HUES64 (cell line): ENCODE measurements at regions not wholly inside any gene's neighbourhood (a gene's known extent, or its start where the extent isn't known, plus 50 kb on each side); places are given as distances from the start of the nearest gene placed in this dataset.
"Not testable (repeated sequence)": the region's sequence is repeated elsewhere in the genome, so short reads cannot be mapped to it uniquely, and the experiment has no call there.

ENCODE experiments used
- H3K27ac ChIP-seq: 2 replicates; pipeline ENCODE4 v1.7.0; 2013; ENCODE audit warnings: low read depth, low read length, inconsistent platforms
- H3K27me3 ChIP-seq: 2 replicates; pipeline ENCODE4 v1.6.1; 2013; ENCODE audit warnings: mild to moderate bottlenecking, low read length; ENCODE audit not compliant: insufficient read depth
- H3K36me3 ChIP-seq: 2 replicates; pipeline ENCODE4 v1.6.1; 2013; ENCODE audit warnings: mild to moderate bottlenecking, low read length; ENCODE audit not compliant: insufficient read depth
- H3K4me1 ChIP-seq: 2 replicates; pipeline ENCODE4 v1.6.1; 2013; ENCODE audit warnings: mild to moderate bottlenecking, low read length, moderate library complexity; ENCODE audit not compliant: insufficient read depth
- H3K4me3 ChIP-seq: 2 replicates; pipeline ENCODE4 v1.5.1; 2013; ENCODE audit warnings: mild to moderate bottlenecking, low read length, moderate library complexity
- H3K9ac ChIP-seq: 2 replicates; pipeline ENCODE4 v1.6.1; 2013; ENCODE audit warnings: mild to moderate bottlenecking, low read depth, low read length
- H3K9me3 ChIP-seq: 2 replicates; pipeline ENCODE4 v1.6.1; 2013; ENCODE audit warnings: low read depth, low read length; ENCODE audit not compliant: insufficient read depth
- WGBS: fragments of 150-250, 120-280 bp; methylation state at CpG from one replicate; pipeline ENCODE4 v1.1.7; 2013; ENCODE audit warnings: missing lambda C conversion rate; 5-methylcytosine and 5-hydroxymethylcytosine counted together

- WGBS, result 91% methylated on average over 4 of the region's 4 CpGs
- no peaks in the 10 kb centered on the region for H3K4me1 ChIP-seq
- no peaks in the 10 kb centered on the region for H3K9me3 ChIP-seq
Measured at GRCh38 chr5:66273121-66273520, 129.0 kb downstream of the SREK1 start.

GRCh38 chr5:66276986-66277385, 132.9 kb downstream of the SREK1 start:
- Histone ChIP-seq H3K27ac (no peak overlapping the region), H3K27me3 (no peaks in the 10 kb centered on the region), H3K4me1 (no peaks in the 10 kb centered on the region), H3K36me3 (no peaks in the 10 kb centered on the region), H3K9me3 (no peaks in the 10 kb centered on the region), H3K4me3 (no peak overlapping the region), H3K9ac (no peak overlapping the region)
- WGBS, result 81% methylated on average over 4 of the region's 7 CpGs

More at GRCh38 chr5:66273121-66273520, 129.0 kb downstream of the SREK1 start:
- Histone ChIP-seq H3K9ac (no peak overlapping the region), H3K27me3 (no peaks in the 10 kb centered on the region), H3K36me3 (no peaks in the 10 kb centered on the region), H3K4me3 (no peak overlapping the region), H3K27ac (no peak overlapping the region)

- H3K9ac ChIP-seq, result no peak overlapping the region
- H3K27me3 ChIP-seq, result no peaks in the 10 kb centered on the region
- H3K27ac ChIP-seq, result no peak overlapping the region
- H3K4me1 ChIP-seq, result no peaks in the 10 kb centered on the region
- WGBS, result 98% methylated on average over 2 of the region's 2 CpGs
- H3K36me3 ChIP-seq, result no peaks in the 10 kb centered on the region
- no peaks in the 10 kb centered on the region for H3K9me3 ChIP-seq
- H3K4me3 ChIP-seq, result no peak overlapping the region
Measured at GRCh38 chr5:66277981-66278380, 133.9 kb downstream of the SREK1 start.

- no peak overlapping the region for H3K27ac ChIP-seq
- no peaks in the 10 kb centered on the region for H3K4me1 ChIP-seq
- no peak overlapping the region for H3K4me3 ChIP-seq
- no peaks in the 10 kb centered on the region for H3K9me3 ChIP-seq
- no peaks in the 10 kb centered on the region for H3K36me3 ChIP-seq
- no peak overlapping the region for H3K9ac ChIP-seq
- no peaks in the 10 kb centered on the region for H3K27me3 ChIP-seq
- 91% methylated on average over 4 of the region's 4 CpGs for WGBS
Measured at GRCh38 chr5:66281294-66281693, 137.2 kb downstream of the SREK1 start.

- no peak overlapping the region for H3K27ac ChIP-seq
Measured at GRCh38 chr5:66284588-66285342, 140.7 kb downstream of the SREK1 start.

GRCh38 chr5:66285343-66285922, 141.3 kb downstream of the SREK1 start:
- Histone ChIP-seq H3K27me3 (no peaks in the 10 kb centered on the region), H3K9me3 (no peaks in the 10 kb centered on the region), H3K4me1 (no peaks in the 10 kb centered on the region), H3K36me3 (no peaks in the 10 kb centered on the region), H3K27ac (no peak overlapping the region), H3K4me3 (no peak overlapping the region), H3K9ac (no peak overlapping the region)
- WGBS, result 92% methylated on average over 3 of the region's 3 CpGs

More at GRCh38 chr5:66284588-66285342, 140.7 kb downstream of the SREK1 start:
- no peaks in the 10 kb centered on the region for H3K36me3 ChIP-seq
- H3K4me1 ChIP-seq, result no peaks in the 10 kb centered on the region
- no peak overlapping the region for H3K9ac ChIP-seq
- WGBS, result 93% methylated on average over 2 of the region's 2 CpGs
- H3K27me3 ChIP-seq, result no peaks in the 10 kb centered on the region
- H3K4me3 ChIP-seq, result no peak overlapping the region
- H3K9me3 ChIP-seq, result no peaks in the 10 kb centered on the region

- Histone ChIP-seq H3K36me3 (no peaks in the 10 kb centered on the region), H3K27me3 (no peaks in the 10 kb centered on the region), H3K4me3 (no peak overlapping the region), H3K27ac (no peak overlapping the region), H3K4me1 (no peaks in the 10 kb centered on the region), H3K9me3 (no peaks in the 10 kb centered on the region), H3K9ac (no peak overlapping the region)
- 92% methylated on average over 1 of the region's 1 CpG for WGBS
Measured at GRCh38 chr5:66291771-66292170, 147.7 kb downstream of the SREK1 start.

GRCh38 chr5:66293851-66294250, 149.8 kb downstream of the SREK1 start:
- H3K27ac ChIP-seq, H3K36me3 ChIP-seq: not testable (repeated sequence)
- WGBS, result 94% methylated on average over 10 of the region's 10 CpGs

GRCh38 chr5:66299463-66299862, 155.4 kb downstream of the SREK1 start:
- no peaks in the 10 kb centered on the region for H3K27me3 ChIP-seq
- H3K9ac ChIP-seq, result no peak overlapping the region
- H3K9me3 ChIP-seq, result no peaks in the 10 kb centered on the region
- no peaks in the 10 kb centered on the region for H3K4me1 ChIP-seq
- no peak overlapping the region for H3K4me3 ChIP-seq
- H3K36me3 ChIP-seq, result no peaks in the 10 kb centered on the region
- WGBS, result 92% methylated on average over 2 of the region's 2 CpGs
- no peak overlapping the region for H3K27ac ChIP-seq

More at GRCh38 chr5:66293851-66294250, 149.8 kb downstream of the SREK1 start:
- not testable (repeated sequence) for H3K27me3 ChIP-seq, H3K9ac ChIP-seq, H3K4me1 ChIP-seq, H3K9me3 ChIP-seq, H3K4me3 ChIP-seq

- no peaks in the 10 kb centered on the region for H3K4me1 ChIP-seq
- 94% methylated on average over 12 of the region's 12 CpGs for WGBS
- no peak overlapping the region for H3K9ac ChIP-seq
- H3K27me3 ChIP-seq, result no peaks in the 10 kb centered on the region
- H3K4me3 ChIP-seq, result no peak overlapping the region
- H3K27ac ChIP-seq, result no peak overlapping the region
- no peaks in the 10 kb centered on the region for H3K9me3 ChIP-seq
- H3K36me3 ChIP-seq, result no peaks in the 10 kb centered on the region
Measured at GRCh38 chr5:66302344-66302743, 158.2 kb downstream of the SREK1 start.

GRCh38 chr5:66306105-66306843, 162.2 kb downstream of the SREK1 start:
- no peaks in the 10 kb centered on the region for H3K4me1 ChIP-seq
- H3K27ac ChIP-seq, result no peak overlapping the region
- no peaks in the 10 kb centered on the region for H3K9me3 ChIP-seq
- no peaks in the 10 kb centered on the region for H3K27me3 ChIP-seq
- no peak overlapping the region for H3K4me3 ChIP-seq
- H3K36me3 ChIP-seq, result no peaks in the 10 kb centered on the region
- WGBS, result 63% methylated on average over 9 of the region's 9 CpGs
- no peak overlapping the region for H3K9ac ChIP-seq
